ENCODE measurements at regions not wholly inside any gene's neighbourhood (a gene's known extent, or its start where the extent isn't known, plus 50 kb on each side); places are given as distances from the start of the nearest gene placed in this dataset.

DNA sequence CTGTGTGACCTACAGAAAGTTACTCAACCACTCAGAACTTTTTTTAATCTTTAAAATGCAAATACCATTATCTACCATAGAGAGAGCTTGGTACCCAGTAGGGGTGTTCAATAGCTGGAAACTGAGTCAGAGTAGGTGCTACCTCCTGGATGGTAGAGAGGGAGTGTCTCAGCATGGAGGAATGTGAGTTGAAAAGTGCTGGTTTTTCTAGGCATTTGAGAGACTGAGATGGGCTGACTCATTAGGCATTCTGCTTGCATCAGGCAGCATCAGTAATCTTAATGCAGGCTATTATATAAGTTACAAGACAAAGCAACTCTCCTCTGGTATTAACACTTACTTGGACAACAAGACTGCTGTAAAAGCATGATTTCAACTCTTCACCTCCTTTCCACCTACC, 70.9 kb upstream of the ARHGEF9 start:
- TF ChIP-seq, protein P1, sequence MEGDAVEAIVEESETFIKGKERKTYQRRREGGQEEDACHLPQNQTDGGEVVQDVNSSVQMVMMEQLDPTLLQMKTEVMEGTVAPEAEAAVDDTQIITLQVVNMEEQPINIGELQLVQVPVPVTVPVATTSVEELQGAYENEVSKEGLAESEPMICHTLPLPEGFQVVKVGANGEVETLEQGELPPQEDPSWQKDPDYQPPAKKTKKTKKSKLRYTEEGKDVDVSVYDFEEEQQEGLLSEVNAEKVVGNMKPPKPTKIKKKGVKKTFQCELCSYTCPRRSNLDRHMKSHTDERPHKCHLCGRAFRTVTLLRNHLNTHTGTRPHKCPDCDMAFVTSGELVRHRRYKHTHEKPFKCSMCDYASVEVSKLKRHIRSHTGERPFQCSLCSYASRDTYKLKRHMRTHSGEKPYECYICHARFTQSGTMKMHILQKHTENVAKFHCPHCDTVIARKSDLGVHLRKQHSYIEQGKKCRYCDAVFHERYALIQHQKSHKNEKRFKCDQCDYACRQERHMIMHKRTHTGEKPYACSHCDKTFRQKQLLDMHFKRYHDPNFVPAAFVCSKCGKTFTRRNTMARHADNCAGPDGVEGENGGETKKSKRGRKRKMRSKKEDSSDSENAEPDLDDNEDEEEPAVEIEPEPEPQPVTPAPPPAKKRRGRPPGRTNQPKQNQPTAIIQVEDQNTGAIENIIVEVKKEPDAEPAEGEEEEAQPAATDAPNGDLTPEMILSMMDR (IDR thresholded peaks at IDR 0.05) = no peak
- no peak for TF ChIP-seq POLR2A (IDR thresholded peaks at IDR 0.05)
